ENCODE measurements at regions not wholly inside any gene's neighbourhood (a gene's known extent, or its start where the extent isn't known, plus 50 kb on each side); places are given as distances from the start of the nearest gene placed in this dataset.
"Not testable (repeated sequence)": the region's sequence is repeated elsewhere in the genome, so short reads cannot be mapped to it uniquely, and the experiment has no call there.

GRCh38 chr1:227411066-227411465 lies 92.8 kb upstream of the CDC42BPA start:
- no peak for DNase-seq

- not testable (repeated sequence) for DNase-seq
Measured at GRCh38 chr1:227406332-227406731, 88.0 kb upstream of the CDC42BPA start.

- DNase-seq: no peak
Measured at GRCh38 chr1:227403535-227403934, 85.2 kb upstream of the CDC42BPA start.

GRCh38 chr1:227401562-227402342 lies 83.5 kb upstream of the CDC42BPA start:
- DNase-seq: no peak

GRCh38 chr1:227399152-227399730 lies 80.9 kb upstream of the CDC42BPA start:
- DNase-seq: no peak

- no peak for DNase-seq
Measured at GRCh38 chr1:227397354-227397978, 79.2 kb upstream of the CDC42BPA start.

- DNase-seq: no peak
Measured at GRCh38 chr1:227396539-227397353, 78.5 kb upstream of the CDC42BPA start.

GRCh38 chr1:227395426-227396028 lies 77.2 kb upstream of the CDC42BPA start:
- no peak for DNase-seq

- DNase-seq: no peak
Measured at GRCh38 chr1:227392984-227393764, 74.9 kb upstream of the CDC42BPA start.

GRCh38 chr1:227391879-227392278 lies 73.6 kb upstream of the CDC42BPA start:
- DNase-seq: no peak

GRCh38 chr1:227391211-227391610 lies 72.9 kb upstream of the CDC42BPA start:
- DNase-seq: no peak

- DNase-seq: no peak
Measured at GRCh38 chr1:227390525-227390924, 72.2 kb upstream of the CDC42BPA start.

- DNase-seq: no peak
Measured at GRCh38 chr1:227388214-227389168, 70.2 kb upstream of the CDC42BPA start.

- no peak for DNase-seq
Measured at GRCh38 chr1:227379555-227379892, 61.2 kb upstream of the CDC42BPA start.

- no peak for DNase-seq
Measured at GRCh38 chr1:227378871-227379554, 60.7 kb upstream of the CDC42BPA start.

- no peak for DNase-seq
Measured at GRCh38 chr1:227378181-227378580, 59.9 kb upstream of the CDC42BPA start.

GRCh38 chr1:227374846-227375245 lies 56.6 kb upstream of the CDC42BPA start:
- DNase-seq: no peak

GRCh38 chr1:227372726-227373130 lies 54.4 kb upstream of the CDC42BPA start:
- no peak for DNase-seq

GRCh38 chr1:227370533-227371254 lies 52.4 kb upstream of the CDC42BPA start:
- DNase-seq: no peak
